GM12878 (cell line): ENCODE measurements at regions not wholly inside any gene's neighbourhood (a gene's known extent, or its start where the extent isn't known, plus 50 kb on each side); places are given as distances from the start of the nearest gene placed in this dataset.

Experiments
- ATAC-seq: fragments of 200-7000 bp; cut with Tn5 transposase; 3 replicates; pipeline ENCODE4 v1.9.1; 2020; ENCODE audit warnings: mild to moderate bottlenecking, moderate library complexity
- BruUV-seq: library from RNA; stranded (reverse); fragments of 400-500 nt; replicated peaks from 2 replicates; lab custom pipeline; 2021; lab: Mats Ljungman, UMichigan
- CTCF ChIA-PET: fragments of 300-600 bp; sonication (Branson Sonifier 250); formaldehyde crosslinking; extraction: SDS; loops from one replicate; lab custom pipeline; 2021; ENCODE audit warnings: inconsistent platforms; lab: Yijun Ruan, JAX
- POLR2A ChIA-PET: fragments of 350-600 bp; formaldehyde crosslinking; extraction: SDS; loops from one replicate; lab custom pipeline; 2021; ENCODE audit warnings: inconsistent platforms; lab: Charles Lee
- RAD21 ChIA-PET: fragments of 300-600 bp; sonication (Branson Sonifier 250); formaldehyde crosslinking; loops from one replicate; lab custom pipeline; 2023; ENCODE audit warnings: antibody characterized with exemption; ENCODE audit not compliant: unreplicated experiment; lab: Charles Lee
- SMC1A ChIA-PET: fragments of 300-600 bp; sonication (Branson Sonifier 250); formaldehyde crosslinking; loops from one replicate; lab custom pipeline; 2023; ENCODE audit not compliant: unreplicated experiment, uncharacterized antibody; lab: Charles Lee
- DNase-seq: peaks from one replicate; pipeline ENCODE4 v3.0.0-alpha.2; 2011; ENCODE audit warnings: low read depth, low spot score
- FAIRE-seq: peaks from 3 replicates; lab custom pipeline; 2011; peaks lifted over from hg19 to GRCh38; lab: Jason Lieb, UNC
- H2AFZ ChIP-seq: 2 replicates; pipeline ENCODE4 v1.6.0; 2011; ENCODE audit warnings: low read depth, low read length, control low read depth; ENCODE audit not compliant: control insufficient read depth
- H3K27ac ChIP-seq: 2 replicates; pipeline ENCODE4 v1.5.1; 2011; ENCODE audit warnings: control low read depth; ENCODE audit not compliant: control insufficient read depth, insufficient read depth
- H3K27me3 ChIP-seq, 2 experiments: replicated peaks in 1 of 2; 2 replicates each; pipeline versions ENCODE4 v1.6.0 to v1.6.1; 2011; ENCODE audit warnings: low read length in 1 of 2; ENCODE audit not compliant: control insufficient read depth in 2 of 2, insufficient read depth in 2 of 2
- H3K36me3 ChIP-seq, 2 experiments: 2 replicates each; pipeline ENCODE4 v1.5.1; 2011; ENCODE audit warnings: low read length in 1 of 2; ENCODE audit not compliant: control insufficient read depth in 2 of 2, insufficient read depth in 2 of 2
- H3K4me1 ChIP-seq: 2 replicates; pipeline ENCODE4 v1.6.1; 2011; ENCODE audit warnings: mild to moderate bottlenecking, low read length, moderate library complexity, mixed read lengths; ENCODE audit not compliant: control insufficient read depth, insufficient read depth
- H3K4me2 ChIP-seq: 2 replicates; pipeline ENCODE4 v1.6.0; 2011; ENCODE audit warnings: control low read depth; ENCODE audit not compliant: control insufficient read depth, insufficient read depth
- H3K4me3 ChIP-seq: fragments of 200-600 bp; sonication (generic); 2 replicates; pipeline ENCODE4 v1.5.1; 2016
- H3K79me2 ChIP-seq: 2 replicates; pipeline ENCODE4 v1.6.0; 2011; ENCODE audit warnings: low read length; ENCODE audit not compliant: control insufficient read depth, insufficient read depth
- H3K9ac ChIP-seq: 2 replicates; pipeline ENCODE4 v1.8.0; 2011; ENCODE audit warnings: low read length, control low read depth, mixed read lengths; ENCODE audit not compliant: control insufficient read depth, insufficient read depth
- H3K9me3 ChIP-seq: replicated peaks from 3 replicates; pipeline ENCODE4 v1.5.1; 2011; ENCODE audit warnings: mild to moderate bottlenecking, low read length; ENCODE audit not compliant: control insufficient read depth, insufficient read depth
- H4K20me1 ChIP-seq: 2 replicates; pipeline ENCODE4 v1.6.0; 2011; ENCODE audit not compliant: control insufficient read depth, insufficient read depth
- IRF4 ChIP-seq: IDR thresholded peaks from 2 replicates; pipeline ENCODE4 v1.6.1; 2011; ENCODE audit warnings: low read depth, low read length
- JUNB ChIP-seq: IDR thresholded peaks from 2 replicates; pipeline ENCODE4 v1.6.1; 2016; ENCODE audit warnings: antibody characterized with exemption, mild to moderate bottlenecking
- MYB ChIP-seq: fragments of 150-350 bp; IDR thresholded peaks from 2 replicates; pipeline ENCODE4 v1.6.1; 2014; ENCODE audit warnings: mild to moderate bottlenecking, low read depth, low read length, borderline replicate concordance
- SKIL ChIP-seq: fragments of 450-650 bp; IDR thresholded peaks from 2 replicates; pipeline ENCODE4 v1.6.1; 2017; ENCODE audit warnings: mild to moderate bottlenecking, low read depth, inconsistent platforms; ENCODE audit not compliant: poor library complexity, severe bottlenecking
- TARDBP ChIP-seq: IDR thresholded peaks from 2 replicates; pipeline ENCODE4 v1.6.1; 2016; ENCODE audit warnings: borderline replicate concordance
- ZBED1 ChIP-seq: IDR thresholded peaks from 2 replicates; pipeline ENCODE4 v1.6.1; 2016; ENCODE audit warnings: borderline replicate concordance
- WGBS: methylation state at CpG from one replicate; pipeline ENCODE4 v1.1.6; 2016; ENCODE audit warnings: low lambda C conversion rate; ENCODE audit not compliant: insufficient replicate concordance, insufficient coverage; ENCODE audit errors: missing lambda C conversion rate; 5-methylcytosine and 5-hydroxymethylcytosine counted together
- in situ Hi-C: fragments of 300-500 bp; cut with MboI; formaldehyde crosslinking; loops from 9 replicates; pipeline ENCODE4 v1.14.3; 2018; ENCODE audit warnings: mixed read lengths
- intact Hi-C: fragments of 100-400 bp; cut with micrococcal nuclease; formaldehyde crosslinking; loops from one replicate; pipeline ENCODE4 v1.14.2; 2022; ENCODE audit not compliant: unreplicated experiment
- TF ChIP-seq, protein P1 (sequence below): fragments of 450-650 bp; IDR thresholded peaks from 2 replicates; pipeline ENCODE4 v1.6.1; 2018; ENCODE audit warnings: mild to moderate bottlenecking, low read depth, moderate library complexity; ENCODE audit not compliant: partially characterized antibody

- no peak for FAIRE-seq
- Histone ChIP-seq H2AFZ (no peak overlapping the region), H3K4me1 (no peaks in the 10 kb centered on the region), H3K27me3 (no peaks in the 10 kb centered on the region), H3K36me3 (no peaks in the 10 kb centered on the region), H3K9me3 (no peaks in the 10 kb centered on the region), H3K79me2 (no peaks in the 10 kb centered on the region), H3K27ac (no peak overlapping the region), H3K4me3 (no peak overlapping the region), H4K20me1 (no peaks in the 10 kb centered on the region), H3K9ac (no peak overlapping the region), H3K4me2 (no peak overlapping the region)
- no TSS peak for BruUV-seq
- CTCF ChIA-PET: no interaction called here
- in situ Hi-C loops: no loop called here
- POLR2A ChIA-PET: no interaction called here
- SMC1A ChIA-PET: no interaction called here
- TF ChIP-seq ZBED1 (no peak), MYB (no peak), SKIL (no peak), JUNB (no peak), TARDBP (no peak), IRF4 (no peak)
- TF ChIP-seq, protein P1, sequence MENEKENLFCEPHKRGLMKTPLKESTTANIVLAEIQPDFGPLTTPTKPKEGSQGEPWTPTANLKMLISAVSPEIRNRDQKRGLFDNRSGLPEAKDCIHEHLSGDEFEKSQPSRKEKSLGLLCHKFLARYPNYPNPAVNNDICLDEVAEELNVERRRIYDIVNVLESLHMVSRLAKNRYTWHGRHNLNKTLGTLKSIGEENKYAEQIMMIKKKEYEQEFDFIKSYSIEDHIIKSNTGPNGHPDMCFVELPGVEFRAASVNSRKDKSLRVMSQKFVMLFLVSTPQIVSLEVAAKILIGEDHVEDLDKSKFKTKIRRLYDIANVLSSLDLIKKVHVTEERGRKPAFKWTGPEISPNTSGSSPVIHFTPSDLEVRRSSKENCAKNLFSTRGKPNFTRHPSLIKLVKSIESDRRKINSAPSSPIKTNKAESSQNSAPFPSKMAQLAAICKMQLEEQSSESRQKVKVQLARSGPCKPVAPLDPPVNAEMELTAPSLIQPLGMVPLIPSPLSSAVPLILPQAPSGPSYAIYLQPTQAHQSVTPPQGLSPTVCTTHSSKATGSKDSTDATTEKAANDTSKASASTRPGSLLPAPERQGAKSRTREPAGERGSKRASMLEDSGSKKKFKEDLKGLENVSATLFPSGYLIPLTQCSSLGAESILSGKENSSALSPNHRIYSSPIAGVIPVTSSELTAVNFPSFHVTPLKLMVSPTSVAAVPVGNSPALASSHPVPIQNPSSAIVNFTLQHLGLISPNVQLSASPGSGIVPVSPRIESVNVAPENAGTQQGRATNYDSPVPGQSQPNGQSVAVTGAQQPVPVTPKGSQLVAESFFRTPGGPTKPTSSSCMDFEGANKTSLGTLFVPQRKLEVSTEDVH: no peak
- RAD21 ChIA-PET: no interaction called here
- intact Hi-C loops: loop anchor here (5.0 kb wide), 1 partner anchor 639 kb away; no protein-coding TSS in a partner anchor
- no peak for DNase-seq
- 12% methylated on average over 12 of the region's 12 CpGs for WGBS
- no peak for ATAC-seq
Observed at GRCh38 chr1:238491265-238491664, 600.5 kb upstream of the ZP4 start.
